ENCODE measurements at regions not wholly inside any gene's neighbourhood (a gene's known extent, or its start where the extent isn't known, plus 50 kb on each side); places are given as distances from the start of the nearest gene placed in this dataset.

DNA sequence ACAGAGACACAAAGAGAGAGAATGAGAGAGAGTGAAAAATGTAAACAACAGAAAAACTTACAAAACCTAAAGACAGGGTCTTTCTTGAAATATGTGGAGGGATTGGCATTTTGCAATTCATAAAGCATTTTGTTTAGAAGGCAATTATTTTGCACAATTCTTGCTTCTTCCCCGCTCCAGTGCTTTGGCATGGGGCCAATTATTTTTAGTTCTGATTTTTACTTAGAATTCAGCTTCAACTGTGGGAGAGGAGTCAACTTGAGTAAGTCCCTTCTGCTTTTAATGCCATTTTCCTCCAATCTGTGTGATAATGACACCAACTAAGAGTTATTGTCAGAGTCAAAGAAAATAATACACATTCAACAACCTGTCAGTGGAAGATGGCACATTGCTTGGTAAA lies 1051.9 kb downstream of the NLGN4X start:
- Mint-ChIP-seq H3K27me3 (no peaks in the 10 kb centered on the region), H3K36me3 (ENCODE audit: low read depth) (no peaks in the 10 kb centered on the region), H3K27ac (no peak overlapping the region), H3K4me3 (no peak overlapping the region), H3K4me1 (no peaks in the 10 kb centered on the region)
- ATAC-seq (no peak), DNase-seq (no peak)
- no peaks in the 10 kb centered on the region for H3K9me3 ChIP-seq (ENCODE audit: control insufficient read depth, low read length, poor library complexity, severe bottlenecking)

DNA sequence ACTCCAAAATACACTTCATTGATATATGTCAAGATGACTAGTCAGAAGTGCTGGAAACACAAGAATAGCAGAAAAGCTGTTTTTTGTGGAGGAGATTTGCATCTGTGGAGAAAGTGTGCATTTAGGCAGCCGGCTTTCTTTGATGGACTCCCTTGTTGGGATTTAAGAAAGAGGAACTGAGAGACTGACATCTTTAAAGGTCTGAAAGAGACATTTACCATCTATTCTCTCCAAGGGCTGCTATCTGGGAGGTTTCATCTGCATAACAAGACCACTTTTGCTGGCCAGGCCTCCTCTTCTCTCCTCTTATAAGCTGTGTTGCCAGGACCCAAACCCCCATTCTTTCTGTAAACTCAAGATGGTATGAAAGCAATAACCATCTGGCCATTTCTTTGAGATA lies 1065.0 kb downstream of the NLGN4X start:
- no peaks in the 10 kb centered on the region for H3K36me3 Mint-ChIP-seq (ENCODE audit: low read depth)
- no peaks in the 10 kb centered on the region for H3K4me1 Mint-ChIP-seq
- DNase-seq (no peak), ATAC-seq (no peak)
- no peaks in the 10 kb centered on the region for H3K27me3 Mint-ChIP-seq
- no peaks in the 10 kb centered on the region for H3K9me3 ChIP-seq (ENCODE audit: control insufficient read depth, low read length, poor library complexity, severe bottlenecking)
- no peak overlapping the region for H3K4me3 Mint-ChIP-seq
- H3K27ac Mint-ChIP-seq, result no peak overlapping the region

DNA sequence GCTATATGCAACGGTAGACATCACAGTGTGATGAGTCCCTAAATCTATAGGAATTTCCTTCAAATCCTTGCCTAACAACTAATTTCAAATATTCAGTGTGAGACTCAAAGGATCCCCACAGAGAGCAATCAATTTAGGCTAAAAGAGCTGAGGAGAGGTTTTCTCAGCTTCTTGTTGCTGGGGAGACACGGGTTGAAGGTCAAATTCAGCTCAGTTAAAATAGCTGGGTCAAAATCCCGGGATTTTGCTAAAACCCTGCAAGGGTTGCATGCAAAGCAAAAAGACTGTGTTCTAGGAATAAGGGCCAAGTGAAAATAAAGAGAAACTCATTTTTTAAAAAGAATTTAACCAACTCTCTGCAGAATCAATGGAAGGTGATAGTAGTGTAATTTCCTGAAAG lies 1073.4 kb downstream of the NLGN4X start:
- no peak for ATAC-seq
- Mint-ChIP-seq H3K4me3 (no peak overlapping the region), H3K4me1 (no peaks in the 10 kb centered on the region), H3K27ac (no peak overlapping the region), H3K27me3 (no peaks in the 10 kb centered on the region), H3K36me3 (ENCODE audit: low read depth) (no peaks in the 10 kb centered on the region)
- no peaks in the 10 kb centered on the region for H3K9me3 ChIP-seq (ENCODE audit: control insufficient read depth, low read length, poor library complexity, severe bottlenecking)
- no peak for DNase-seq

GRCh38 chrX:5145957-5146356 lies 1082.7 kb downstream of the NLGN4X start:
- H3K36me3 Mint-ChIP-seq (ENCODE audit: low read depth), result no peaks in the 10 kb centered on the region
- ATAC-seq (no peak), DNase-seq (no peak)
- H3K4me1 Mint-ChIP-seq, result no peaks in the 10 kb centered on the region
- H3K9me3 ChIP-seq (ENCODE audit: control insufficient read depth, low read length, poor library complexity, severe bottlenecking), result no peaks in the 10 kb centered on the region
- no peak overlapping the region for H3K4me3 Mint-ChIP-seq
- H3K27me3 Mint-ChIP-seq, result no peaks in the 10 kb centered on the region
- H3K27ac Mint-ChIP-seq, result no peak overlapping the region

- no peak overlapping the region for H3K4me3 Mint-ChIP-seq
- ATAC-seq, result no peak
- no peak for DNase-seq
- H3K27ac Mint-ChIP-seq, result no peak overlapping the region
- H3K36me3 Mint-ChIP-seq (ENCODE audit: low read depth), result no peaks in the 10 kb centered on the region
- H3K27me3 Mint-ChIP-seq, result no peaks in the 10 kb centered on the region
- no peaks in the 10 kb centered on the region for H3K9me3 ChIP-seq (ENCODE audit: control insufficient read depth, low read length, poor library complexity, severe bottlenecking)
- no peaks in the 10 kb centered on the region for H3K4me1 Mint-ChIP-seq
Observed at GRCh38 chrX:5142644-5143043, 1086.0 kb downstream of the NLGN4X start.

DNA sequence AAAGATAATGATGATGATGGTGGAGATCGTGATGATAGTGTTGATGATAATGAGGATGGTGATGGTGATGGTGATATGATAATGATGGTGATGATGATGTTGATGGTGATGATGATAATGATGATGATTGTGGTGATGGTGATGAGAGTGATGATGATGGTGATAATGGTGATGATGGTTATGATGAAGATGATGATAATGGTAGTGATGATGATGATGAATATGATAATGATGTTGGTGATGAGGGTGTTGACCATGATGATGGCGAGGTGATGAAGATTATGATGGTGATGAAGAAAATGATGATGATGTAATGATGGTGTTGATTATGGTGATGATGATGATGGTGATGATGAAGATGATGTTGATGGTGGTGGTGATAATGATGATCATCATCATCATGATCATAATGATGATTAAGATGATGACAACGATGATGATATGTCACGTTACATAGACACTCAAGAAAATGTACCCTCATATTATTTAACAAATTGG lies 1106.4 kb downstream of the NLGN4X start:
- Mint-ChIP-seq H3K27ac (no peak overlapping the region), H3K4me3 (no peak overlapping the region), H3K27me3 (no peaks in the 10 kb centered on the region), H3K4me1 (no peaks in the 10 kb centered on the region), H3K36me3 (ENCODE audit: low read depth) (no peaks in the 10 kb centered on the region)
- ATAC-seq (no peak), DNase-seq (no peak)
- H3K9me3 ChIP-seq (ENCODE audit: control insufficient read depth, low read length, poor library complexity, severe bottlenecking), result no peaks in the 10 kb centered on the region

DNA sequence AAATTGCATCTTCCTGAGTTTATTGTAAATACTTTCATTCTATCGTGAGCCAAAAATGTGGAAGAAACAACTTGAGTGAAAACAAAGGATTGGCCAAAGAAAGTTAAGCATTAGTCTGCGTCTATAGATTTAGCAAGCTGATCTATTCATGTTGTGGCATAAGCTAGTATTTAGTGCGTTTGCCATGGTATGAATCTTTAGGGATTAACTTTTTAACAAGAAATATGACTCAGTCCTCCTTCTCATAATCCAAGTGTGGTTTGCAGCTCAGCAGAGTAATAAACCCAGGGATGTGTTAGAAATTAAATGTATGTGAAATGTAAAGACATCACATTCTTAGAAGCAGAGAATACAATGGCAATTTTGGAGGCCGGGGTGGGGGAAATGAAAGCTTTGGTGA lies 1110.9 kb downstream of the NLGN4X start:
- Mint-ChIP-seq H3K27me3 (no peaks in the 10 kb centered on the region), H3K36me3 (ENCODE audit: low read depth) (no peaks in the 10 kb centered on the region), H3K27ac (no peak overlapping the region), H3K4me1 (no peaks in the 10 kb centered on the region), H3K4me3 (no peak overlapping the region)
- DNase-seq (no peak), ATAC-seq (no peak)
- no peaks in the 10 kb centered on the region for H3K9me3 ChIP-seq (ENCODE audit: control insufficient read depth, low read length, poor library complexity, severe bottlenecking)

DNA sequence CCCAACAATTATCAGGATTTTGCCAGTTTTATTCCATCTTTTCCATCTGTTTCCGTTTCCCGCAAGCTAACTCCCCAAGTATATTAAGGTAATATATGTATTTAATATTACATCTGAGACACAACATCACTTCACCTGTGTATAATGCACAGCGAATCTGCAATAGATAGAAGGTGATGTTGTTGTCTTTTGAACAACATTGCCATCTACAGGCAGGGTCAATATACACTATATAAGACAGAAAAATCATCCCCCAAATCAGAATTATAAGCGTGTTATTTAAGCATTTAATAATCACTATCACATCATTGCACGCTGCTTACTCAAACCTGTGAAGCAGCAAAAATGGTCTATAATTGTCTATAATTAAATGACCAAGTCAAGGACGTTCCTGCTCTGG lies 1115.5 kb downstream of the NLGN4X start:
- Mint-ChIP-seq H3K4me3 (no peak overlapping the region), H3K36me3 (ENCODE audit: low read depth) (no peaks in the 10 kb centered on the region), H3K4me1 (no peaks in the 10 kb centered on the region), H3K27ac (no peak overlapping the region), H3K27me3 (no peaks in the 10 kb centered on the region)
- no peak for DNase-seq
- no peaks in the 10 kb centered on the region for H3K9me3 ChIP-seq (ENCODE audit: control insufficient read depth, low read length, poor library complexity, severe bottlenecking)
- no peak for ATAC-seq

DNA sequence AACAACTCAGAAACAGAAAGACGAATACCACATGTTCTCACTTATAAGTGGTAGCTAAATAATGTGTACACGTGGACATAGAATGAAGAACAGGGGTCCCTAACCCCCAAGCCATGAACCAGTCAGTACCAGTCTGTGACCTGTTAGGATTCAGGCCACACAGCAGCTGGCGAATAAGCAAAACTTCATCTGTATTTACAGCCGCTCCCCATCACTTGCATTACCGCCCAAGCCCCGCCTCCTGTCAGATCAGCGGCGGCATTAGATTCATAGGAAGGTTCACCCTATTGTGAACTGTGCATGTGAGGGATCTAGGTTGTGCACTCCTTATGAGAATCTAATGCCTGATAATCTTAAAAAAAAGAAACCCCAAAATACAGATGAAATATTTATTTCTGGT lies 1128.7 kb downstream of the NLGN4X start:
- Mint-ChIP-seq H3K27me3 (no peaks in the 10 kb centered on the region), H3K36me3 (ENCODE audit: low read depth) (no peaks in the 10 kb centered on the region), H3K4me3 (no peak overlapping the region), H3K4me1 (no peaks in the 10 kb centered on the region), H3K27ac (no peak overlapping the region)
- DNase-seq (no peak), ATAC-seq (no peak)
- no peaks in the 10 kb centered on the region for H3K9me3 ChIP-seq (ENCODE audit: control insufficient read depth, low read length, poor library complexity, severe bottlenecking)

DNA sequence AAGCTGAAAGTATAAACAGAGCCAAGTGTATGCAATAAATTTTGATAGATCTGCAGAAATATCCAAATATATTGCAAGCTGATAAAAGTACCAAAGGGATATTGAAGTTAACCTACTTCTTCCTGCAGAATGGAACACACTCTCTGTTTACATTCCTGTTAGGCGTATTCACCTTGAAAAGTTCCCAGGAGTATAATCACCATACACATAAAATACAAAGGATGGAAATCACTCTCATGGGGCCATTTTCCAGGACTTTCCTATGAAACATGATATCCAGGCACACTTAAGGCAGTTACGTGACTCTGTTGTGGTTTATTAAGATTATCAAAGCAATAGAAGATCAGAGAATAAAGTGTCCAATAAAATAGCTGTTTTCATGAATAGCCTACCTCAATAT lies 1142.3 kb downstream of the NLGN4X start:
- Mint-ChIP-seq H3K4me1 (no peaks in the 10 kb centered on the region), H3K36me3 (ENCODE audit: low read depth) (no peaks in the 10 kb centered on the region), H3K27me3 (no peaks in the 10 kb centered on the region), H3K4me3 (no peak overlapping the region), H3K27ac (no peak overlapping the region)
- no peaks in the 10 kb centered on the region for H3K9me3 ChIP-seq (ENCODE audit: control insufficient read depth, low read length, poor library complexity, severe bottlenecking)
- no peak for DNase-seq
- ATAC-seq, result no peak

DNA sequence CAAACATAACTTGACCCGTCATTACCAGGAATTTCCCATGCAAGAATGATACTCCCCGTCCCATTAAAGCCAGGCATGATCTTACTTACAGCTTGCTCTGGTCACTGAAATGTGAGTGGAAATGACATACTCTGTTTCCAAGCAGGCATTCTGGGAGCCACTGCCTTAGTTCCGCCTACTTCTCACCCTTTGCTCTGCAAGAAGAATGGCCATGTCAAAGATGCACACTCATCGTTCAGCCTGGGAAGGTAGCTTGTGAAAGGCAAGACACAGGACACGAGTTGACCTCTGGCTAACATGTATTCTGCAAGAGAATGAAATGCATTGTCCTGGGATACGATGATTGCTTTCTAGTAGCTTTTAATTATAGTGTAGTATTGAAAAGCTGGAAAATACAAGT lies 1144.4 kb downstream of the NLGN4X start:
- Mint-ChIP-seq H3K36me3 (ENCODE audit: low read depth) (no peaks in the 10 kb centered on the region), H3K4me3 (no peak overlapping the region), H3K27ac (no peak overlapping the region), H3K27me3 (no peaks in the 10 kb centered on the region), H3K4me1 (no peaks in the 10 kb centered on the region)
- no peak for DNase-seq
- ATAC-seq, result no peak
- no peaks in the 10 kb centered on the region for H3K9me3 ChIP-seq (ENCODE audit: control insufficient read depth, low read length, poor library complexity, severe bottlenecking)

DNA sequence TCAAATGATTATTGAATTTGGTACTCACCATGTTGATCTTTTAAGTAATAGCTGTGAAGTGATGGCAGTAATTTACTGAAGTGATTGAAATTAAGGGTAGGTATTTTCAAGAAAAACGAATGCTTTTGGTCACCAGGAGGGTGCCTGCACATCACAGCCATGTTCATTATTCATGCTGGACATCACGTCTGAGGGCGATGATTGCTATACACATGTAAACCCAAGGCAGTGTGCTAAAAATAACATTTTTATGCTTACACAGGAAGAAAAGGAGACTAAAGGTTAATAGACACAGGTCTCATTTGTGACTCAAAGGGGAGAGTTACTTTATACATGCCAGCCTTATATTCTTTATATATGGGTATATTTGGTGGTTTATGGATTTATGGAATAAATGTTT lies 1146.0 kb downstream of the NLGN4X start:
- no peaks in the 10 kb centered on the region for H3K27me3 Mint-ChIP-seq
- H3K9me3 ChIP-seq (ENCODE audit: control insufficient read depth, low read length, poor library complexity, severe bottlenecking), result no peaks in the 10 kb centered on the region
- no peaks in the 10 kb centered on the region for H3K36me3 Mint-ChIP-seq (ENCODE audit: low read depth)
- no peak overlapping the region for H3K27ac Mint-ChIP-seq
- no peak overlapping the region for H3K4me3 Mint-ChIP-seq
- ATAC-seq (no peak), DNase-seq (no peak)
- no peaks in the 10 kb centered on the region for H3K4me1 Mint-ChIP-seq

DNA sequence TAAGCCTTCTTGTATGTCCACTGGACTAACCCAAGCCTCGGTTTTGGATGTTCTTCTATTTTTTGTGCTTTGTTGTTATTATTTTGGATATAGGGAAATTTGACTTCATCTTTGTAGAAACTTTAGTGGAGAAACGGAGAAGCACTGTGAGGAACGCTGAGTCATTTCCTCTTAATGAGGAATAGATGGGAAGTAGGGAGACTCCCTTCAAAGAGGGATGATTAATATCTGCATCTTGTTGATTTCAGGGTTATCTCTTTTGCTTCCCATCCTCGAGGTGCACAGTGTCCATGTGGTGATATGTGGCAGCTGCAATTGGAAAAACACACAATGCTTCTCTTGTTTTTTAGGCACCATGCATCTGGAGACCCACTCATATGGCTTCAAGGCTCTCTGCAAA lies 1147.9 kb downstream of the NLGN4X start:
- DNase-seq (no peak), ATAC-seq (no peak)
- Mint-ChIP-seq H3K27ac (no peak overlapping the region), H3K4me3 (no peak overlapping the region), H3K27me3 (no peaks in the 10 kb centered on the region), H3K36me3 (ENCODE audit: low read depth) (no peaks in the 10 kb centered on the region), H3K4me1 (no peaks in the 10 kb centered on the region)
- no peaks in the 10 kb centered on the region for H3K9me3 ChIP-seq (ENCODE audit: control insufficient read depth, low read length, poor library complexity, severe bottlenecking)

- Mint-ChIP-seq H3K36me3 (ENCODE audit: low read depth) (no peaks in the 10 kb centered on the region), H3K4me3 (no peak overlapping the region), H3K4me1 (no peaks in the 10 kb centered on the region), H3K27ac (no peak overlapping the region), H3K27me3 (no peaks in the 10 kb centered on the region)
- DNase-seq (no peak), ATAC-seq (no peak)
- H3K9me3 ChIP-seq (ENCODE audit: control insufficient read depth, low read length, poor library complexity, severe bottlenecking), result no peaks in the 10 kb centered on the region
Observed at GRCh38 chrX:5068550-5068949, 1160.1 kb downstream of the NLGN4X start.

DNA sequence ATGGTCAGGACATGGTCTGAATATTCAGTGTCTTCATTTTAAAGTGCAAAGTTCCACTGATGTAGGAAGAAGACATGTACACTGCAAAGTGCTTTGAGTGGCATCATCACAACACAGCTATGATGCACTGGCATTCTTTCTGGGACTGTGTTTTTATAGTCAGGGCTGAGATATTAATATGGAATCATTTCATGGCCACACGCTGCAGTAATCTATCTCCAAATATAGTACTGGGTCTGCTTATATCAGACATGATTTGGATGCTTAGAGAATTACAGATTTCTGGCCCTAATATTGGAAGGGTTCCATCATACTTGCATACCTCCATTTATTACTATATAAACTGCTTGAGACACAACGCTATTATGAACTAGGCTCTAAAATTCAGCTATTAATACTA lies 1170.9 kb downstream of the NLGN4X start:
- no peak overlapping the region for H3K27ac Mint-ChIP-seq
- no peaks in the 10 kb centered on the region for H3K4me1 Mint-ChIP-seq
- no peaks in the 10 kb centered on the region for H3K36me3 Mint-ChIP-seq (ENCODE audit: low read depth)
- ATAC-seq, result no peak
- no peak for DNase-seq
- H3K4me3 Mint-ChIP-seq, result no peak overlapping the region
- H3K27me3 Mint-ChIP-seq, result no peaks in the 10 kb centered on the region
- no peaks in the 10 kb centered on the region for H3K9me3 ChIP-seq (ENCODE audit: control insufficient read depth, low read length, poor library complexity, severe bottlenecking)
